Hematopoietic multipotent progenitor cell treated with erythropoietin and hydrocortisone succinate and interleukin-3 and kit ligand, for 6 days (in vitro differentiated cells): ENCODE measurements at regions not wholly inside any gene's neighbourhood (a gene's known extent, or its start where the extent isn't known, plus 50 kb on each side); places are given as distances from the start of the nearest gene placed in this dataset.
A peak's percentile ranks its signal among the peaks of the same experiment; 100 is the strongest.
"Not testable (repeated sequence)": the region's sequence is repeated elsewhere in the genome, so short reads cannot be mapped to it uniquely, and the experiment has no call there.

Experiments
- DNase-seq: peaks from one replicate; pipeline ENCODE4 v3.0.0-alpha.2; 2015

DNA sequence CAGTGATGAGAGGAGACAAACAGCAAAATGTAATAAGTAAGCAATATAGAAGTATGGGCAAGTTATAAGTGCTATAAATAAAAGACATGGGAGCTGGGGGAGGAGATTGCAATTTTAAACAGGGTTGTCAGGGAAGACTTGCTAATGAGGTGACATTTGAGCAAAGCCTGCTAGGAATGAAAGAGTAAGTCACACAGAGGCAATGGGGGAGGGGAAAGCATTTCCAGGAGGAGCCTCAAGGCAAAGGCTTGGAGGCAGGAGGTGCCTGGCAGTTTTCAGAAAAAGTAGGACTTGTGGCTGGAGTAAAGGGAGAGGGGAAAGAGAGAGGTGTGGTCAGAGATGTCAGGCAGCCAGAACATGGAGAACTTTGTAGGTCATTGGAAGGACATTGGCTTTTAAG, 124.4 kb upstream of the NMUR2 start:
- no peak for DNase-seq

DNA sequence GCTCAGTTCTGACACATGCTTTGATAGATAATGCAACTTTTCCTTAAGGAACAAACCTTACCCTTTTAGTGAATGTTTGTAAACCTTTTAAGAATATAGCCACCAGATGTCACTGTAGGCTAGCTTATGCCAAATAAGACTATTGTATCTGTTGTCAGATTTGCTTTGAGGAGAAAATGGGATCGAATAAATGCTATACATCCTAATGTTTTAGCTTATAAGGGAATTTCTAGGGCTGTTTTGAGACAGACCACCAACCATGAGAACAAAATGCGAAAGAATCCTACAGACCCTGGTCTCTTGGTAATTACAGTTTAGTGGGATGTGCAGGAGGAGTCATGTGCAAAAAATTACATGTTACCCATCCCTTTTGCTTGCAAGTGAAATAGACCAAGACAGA, 127.6 kb upstream of the NMUR2 start:
- DNase-seq = peak; percentile 60

DNA sequence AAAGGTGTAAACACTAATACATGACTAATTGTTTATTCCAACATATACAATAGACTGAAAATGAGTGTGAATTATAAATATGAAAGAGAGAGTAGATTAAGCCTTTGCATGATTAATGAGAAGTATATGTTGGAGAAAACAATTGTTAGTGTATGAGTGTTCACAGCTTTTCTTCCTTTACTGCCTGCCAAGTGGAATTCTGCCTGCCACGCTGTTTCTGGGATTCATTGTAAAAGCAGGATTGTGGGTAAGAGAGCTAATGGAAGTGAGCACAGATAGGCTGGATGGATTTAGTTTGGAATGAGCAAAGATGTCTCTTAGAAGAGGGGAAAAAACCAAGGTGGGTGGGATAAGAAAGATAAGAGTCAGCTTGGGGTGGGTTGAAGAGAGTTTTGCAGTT, 129.6 kb upstream of the NMUR2 start:
- no peak for DNase-seq

DNA sequence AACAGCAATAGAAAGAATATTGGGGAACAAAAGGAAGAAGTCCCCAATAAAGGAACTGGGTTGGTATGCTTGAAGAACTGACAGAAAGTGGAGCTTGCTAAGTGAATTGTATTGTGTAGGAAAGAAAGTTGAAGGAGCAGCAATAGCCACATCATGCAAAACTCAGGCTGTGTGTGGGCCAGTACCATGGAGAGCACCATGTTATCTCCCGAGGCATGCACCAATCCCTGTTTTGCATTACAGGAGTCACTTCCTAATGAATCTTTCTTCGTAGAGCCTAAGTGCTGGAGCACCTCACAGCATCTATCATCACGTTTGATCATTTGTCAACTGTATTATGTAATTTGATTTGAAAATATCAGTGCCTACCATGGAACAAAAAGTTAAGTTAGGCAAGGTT, 137.7 kb upstream of the NMUR2 start:
- peak; percentile 33 for DNase-seq

DNA sequence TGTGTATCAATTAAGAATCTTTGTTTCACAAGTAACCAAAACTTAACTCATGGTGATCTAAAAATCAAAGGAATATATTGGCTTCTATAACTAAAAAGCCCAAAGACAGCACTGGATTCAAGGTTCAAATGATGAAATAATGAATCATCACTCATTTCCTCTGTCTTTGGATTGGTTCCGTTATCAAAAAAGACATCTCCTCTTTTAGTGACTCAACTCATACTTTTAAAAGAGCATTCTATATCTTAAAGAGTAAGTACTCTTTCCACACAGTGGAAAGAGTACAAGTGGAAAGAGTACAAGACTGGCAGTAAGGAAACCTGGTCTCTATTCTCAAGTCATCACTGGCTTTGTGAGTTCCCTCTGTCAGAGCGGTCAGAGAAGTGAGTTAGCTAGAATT, 141.4 kb upstream of the NMUR2 start:
- no peak for DNase-seq

DNA sequence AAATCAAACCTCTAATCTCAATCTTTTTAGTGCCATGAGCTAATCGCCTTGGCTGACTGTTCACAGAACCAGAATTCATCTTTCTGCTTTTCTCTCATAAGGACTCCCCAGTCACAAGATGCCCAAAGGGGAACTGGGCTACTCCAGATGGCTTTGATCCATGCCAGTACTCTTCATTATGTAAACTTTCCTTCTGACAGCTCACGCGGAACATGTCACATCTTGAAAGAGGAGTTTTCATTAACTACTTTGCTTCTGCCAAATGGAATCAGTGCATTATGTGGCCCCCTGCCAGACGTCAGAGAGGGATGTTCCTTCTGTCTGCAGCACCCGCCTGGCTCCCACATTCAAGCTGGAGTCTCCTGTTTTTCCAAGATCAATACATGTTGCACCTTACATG, 142.1 kb upstream of the NMUR2 start:
- DNase-seq = no peak

DNA sequence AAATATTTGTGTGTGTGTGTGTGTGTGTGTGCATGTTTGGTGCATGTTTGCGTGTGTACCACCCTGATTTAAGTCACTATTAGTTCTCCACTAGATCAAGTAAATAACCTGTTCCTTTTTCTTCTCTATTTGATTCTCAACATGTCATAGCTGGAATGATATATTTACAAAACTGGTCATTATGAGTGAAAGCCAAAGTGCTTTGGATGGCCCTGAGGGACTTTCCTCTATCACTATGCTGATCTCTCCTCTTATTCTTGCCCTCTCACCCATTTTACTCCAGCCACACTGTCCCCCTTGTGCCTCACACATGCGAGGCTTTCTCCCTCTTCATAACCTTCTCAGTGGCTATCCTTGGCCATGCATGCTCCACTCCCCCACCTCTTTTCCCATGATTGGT, 144.6 kb upstream of the NMUR2 start:
- DNase-seq = no peak

DNA sequence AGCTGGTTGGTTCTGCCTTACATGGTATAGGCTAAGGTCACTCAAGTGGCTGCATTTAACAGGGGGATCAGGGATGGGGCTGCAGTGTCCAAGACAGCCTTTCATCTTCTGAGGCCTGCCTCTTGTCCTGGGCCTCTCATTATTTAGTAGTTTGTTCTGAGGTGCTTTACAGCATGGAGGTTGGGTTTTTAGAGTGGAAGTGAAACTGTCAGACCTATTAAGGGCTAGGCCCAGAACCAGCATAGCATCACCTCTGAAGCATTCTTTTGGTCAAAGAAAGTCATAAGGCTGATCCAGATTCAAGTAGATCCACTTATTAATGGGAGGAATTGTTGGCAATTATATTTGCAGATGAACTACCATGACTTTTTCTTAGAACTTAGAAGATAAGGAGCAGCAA, 146.0 kb upstream of the NMUR2 start:
- DNase-seq = no peak

DNA sequence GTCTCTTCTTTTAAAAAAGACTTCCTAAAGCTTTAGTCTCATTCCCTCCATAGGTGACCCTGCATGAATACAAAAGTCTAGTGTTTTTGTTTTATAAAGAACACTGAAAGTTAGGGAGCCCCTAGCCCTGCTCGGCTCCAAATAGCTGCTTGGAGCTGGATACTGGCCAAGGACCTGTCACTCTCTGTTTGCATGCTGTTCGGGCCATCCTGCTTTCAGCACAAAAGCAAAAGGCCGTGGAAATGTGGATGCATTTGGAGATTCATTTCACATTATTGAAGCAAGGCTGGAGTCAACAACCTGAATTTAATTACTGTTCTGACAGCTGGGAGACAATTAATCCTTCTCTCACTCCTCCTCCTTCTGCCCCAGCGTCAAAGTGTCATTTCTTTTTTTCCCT, 151.7 kb upstream of the NMUR2 start:
- DNase-seq = no peak

DNA sequence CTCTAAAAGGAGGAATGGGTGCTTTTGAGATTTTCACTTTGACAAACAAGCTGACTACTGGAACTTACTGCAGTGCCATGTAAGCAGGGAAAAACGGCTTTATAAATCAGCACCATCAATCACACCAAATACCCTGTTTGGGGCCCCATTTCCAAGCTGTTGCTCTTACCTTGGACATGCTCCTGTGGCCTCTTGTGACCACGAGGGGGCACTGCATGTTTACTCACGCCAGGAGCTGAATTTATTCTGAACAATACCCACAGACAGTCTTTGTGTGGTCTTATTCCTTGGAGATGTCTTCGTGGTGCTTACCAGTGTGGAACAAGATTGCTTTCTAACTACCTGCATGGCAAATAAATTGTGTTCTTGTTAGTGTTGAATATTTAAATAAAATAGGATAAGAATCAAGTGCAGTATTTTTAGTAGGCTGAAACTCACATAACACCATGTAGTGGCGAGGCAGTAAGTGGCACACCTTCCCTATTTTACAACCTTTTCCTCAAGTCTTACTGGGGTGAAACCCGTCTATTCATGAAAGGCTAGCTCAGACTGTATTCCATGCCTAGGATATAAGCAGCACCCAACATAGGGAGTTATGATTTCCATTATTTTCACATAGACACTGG, 155.5 kb upstream of the NMUR2 start:
- DNase-seq = peak; percentile 65

DNA sequence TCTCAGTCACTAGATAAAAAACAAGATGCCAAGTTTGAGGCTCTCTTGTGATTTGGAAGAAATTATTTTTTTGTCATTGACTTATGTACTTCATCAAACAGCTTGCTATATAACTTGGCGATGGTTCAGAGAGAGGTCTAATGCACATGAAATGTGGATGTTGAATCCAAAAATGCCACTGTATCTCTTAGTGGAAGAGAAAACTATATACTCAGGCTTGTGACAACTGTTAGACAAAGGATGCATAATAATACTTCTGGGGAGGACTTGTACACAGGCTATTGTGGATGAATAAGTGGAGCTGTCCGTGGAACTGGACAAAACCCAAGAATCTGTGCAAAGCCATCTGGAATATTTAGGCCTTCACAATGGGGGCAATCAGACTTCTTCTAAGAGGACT, 162.9 kb upstream of the NMUR2 start:
- no peak for DNase-seq

DNA sequence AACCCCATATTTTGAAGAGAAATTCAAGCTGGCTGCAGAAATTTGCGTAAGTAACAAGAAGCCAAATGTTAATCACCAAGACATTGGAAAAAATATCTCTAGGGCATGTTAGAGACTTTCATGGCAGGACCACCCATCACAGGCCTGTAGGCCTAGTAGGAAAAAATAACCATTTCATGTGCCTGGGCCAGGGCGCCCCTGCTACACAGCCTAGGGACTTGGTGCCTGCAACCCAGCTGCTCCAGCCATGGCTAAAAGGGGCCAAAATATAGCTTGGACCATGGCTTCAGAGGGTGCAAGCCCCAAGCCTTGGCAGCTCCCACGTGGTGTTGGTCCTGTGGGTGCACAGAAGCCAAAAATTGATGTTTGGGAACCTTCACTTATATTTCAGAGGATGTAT, 167.7 kb upstream of the NMUR2 start:
- DNase-seq = no peak

DNA sequence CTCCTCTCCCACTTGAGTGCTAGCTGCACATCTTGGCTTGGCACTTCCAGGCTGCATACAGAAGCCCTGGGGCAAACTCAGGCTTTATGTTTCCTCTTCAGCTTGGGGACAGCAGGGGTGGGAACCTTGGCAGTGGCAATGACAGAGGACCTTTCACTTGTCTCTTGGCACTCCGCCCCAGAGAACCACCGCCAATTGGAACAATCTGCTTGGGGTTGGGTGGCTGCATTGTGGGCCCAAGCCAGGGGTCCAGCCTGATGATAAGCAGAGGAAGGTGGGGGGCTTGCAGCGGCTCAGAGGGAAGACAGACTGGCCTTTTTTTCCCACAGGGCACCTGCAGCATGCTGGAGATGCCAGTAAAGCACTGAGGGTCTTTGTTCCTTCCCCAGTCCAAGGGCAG, 179.0 kb upstream of the NMUR2 start:
- DNase-seq = no peak

DNA sequence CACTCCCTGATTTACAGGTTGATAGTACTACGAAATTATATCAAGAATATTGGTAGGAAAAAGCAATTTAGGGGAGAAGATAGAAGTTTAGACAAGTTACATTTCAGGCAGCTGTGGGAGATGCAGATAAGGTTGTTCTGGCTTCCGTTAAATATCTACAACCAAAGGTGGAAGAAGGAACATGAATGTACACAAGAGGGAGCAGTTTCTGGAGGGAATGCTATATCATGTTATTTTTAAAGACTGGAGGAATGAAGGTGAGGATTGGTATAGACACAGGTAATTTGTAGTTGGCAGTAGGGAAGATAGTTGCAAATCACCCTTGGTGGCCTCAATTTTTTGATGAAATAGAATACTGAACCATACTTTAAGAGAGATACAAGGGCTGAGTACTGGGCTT, 187.3 kb upstream of the NMUR2 start:
- DNase-seq = peak; percentile 2

DNA sequence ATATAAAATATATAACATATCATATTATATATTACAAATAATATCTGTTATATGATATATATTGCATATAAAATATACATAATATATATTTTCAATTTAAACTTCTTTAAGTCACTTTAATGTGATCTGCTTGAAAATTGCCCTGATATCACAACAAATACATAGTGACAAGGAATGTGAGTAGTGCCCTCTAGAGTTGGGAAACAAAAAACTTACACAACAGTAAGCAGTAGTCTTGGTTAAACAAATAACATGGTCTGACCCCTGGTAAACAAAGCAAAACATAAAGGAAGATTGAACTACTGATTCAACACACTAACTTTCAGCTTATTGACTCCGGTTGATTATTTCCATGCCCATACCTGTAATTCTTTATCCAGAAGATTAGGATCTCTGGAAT, 188.3 kb upstream of the NMUR2 start:
- DNase-seq = peak; percentile 2

DNA sequence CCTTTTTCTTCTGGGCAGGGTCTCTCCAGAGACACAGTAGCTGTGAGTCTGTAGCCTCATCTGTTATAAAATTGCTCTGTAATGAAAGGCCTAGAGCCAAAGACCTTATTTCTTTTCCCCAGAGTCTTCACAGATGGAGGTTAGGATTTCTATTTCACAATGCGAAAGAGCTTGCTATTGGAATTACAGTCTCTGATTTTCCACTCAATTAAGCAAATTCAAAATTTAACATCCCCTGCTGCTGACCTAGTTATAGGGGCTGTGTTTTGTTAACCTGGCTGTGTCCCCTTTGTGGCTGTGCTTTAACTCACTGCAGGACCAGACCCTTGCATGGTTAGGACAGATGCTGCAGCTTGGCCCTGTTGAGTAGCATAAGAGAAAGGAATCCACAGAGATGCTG, 190.3 kb upstream of the NMUR2 start:
- no peak for DNase-seq

DNA sequence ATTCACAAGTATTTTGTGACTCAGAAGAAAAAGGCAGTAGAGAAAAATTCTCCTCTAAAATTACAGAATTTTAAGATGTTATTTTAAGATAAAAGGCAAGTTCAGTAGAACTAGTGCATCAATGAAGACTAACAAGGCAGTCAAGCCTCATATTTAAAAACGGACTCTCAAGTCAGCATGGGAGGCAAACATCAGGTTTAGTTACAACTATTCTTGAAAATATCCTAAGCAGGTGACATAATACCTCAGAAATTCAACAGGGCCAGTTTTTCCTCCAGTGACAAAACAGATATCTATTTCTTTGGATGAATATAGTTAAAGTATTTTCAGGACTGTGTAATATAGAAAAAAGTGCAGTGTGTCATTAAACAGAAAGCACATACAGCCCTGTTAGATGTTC, 194.0 kb upstream of the NMUR2 start:
- DNase-seq = no peak

DNA sequence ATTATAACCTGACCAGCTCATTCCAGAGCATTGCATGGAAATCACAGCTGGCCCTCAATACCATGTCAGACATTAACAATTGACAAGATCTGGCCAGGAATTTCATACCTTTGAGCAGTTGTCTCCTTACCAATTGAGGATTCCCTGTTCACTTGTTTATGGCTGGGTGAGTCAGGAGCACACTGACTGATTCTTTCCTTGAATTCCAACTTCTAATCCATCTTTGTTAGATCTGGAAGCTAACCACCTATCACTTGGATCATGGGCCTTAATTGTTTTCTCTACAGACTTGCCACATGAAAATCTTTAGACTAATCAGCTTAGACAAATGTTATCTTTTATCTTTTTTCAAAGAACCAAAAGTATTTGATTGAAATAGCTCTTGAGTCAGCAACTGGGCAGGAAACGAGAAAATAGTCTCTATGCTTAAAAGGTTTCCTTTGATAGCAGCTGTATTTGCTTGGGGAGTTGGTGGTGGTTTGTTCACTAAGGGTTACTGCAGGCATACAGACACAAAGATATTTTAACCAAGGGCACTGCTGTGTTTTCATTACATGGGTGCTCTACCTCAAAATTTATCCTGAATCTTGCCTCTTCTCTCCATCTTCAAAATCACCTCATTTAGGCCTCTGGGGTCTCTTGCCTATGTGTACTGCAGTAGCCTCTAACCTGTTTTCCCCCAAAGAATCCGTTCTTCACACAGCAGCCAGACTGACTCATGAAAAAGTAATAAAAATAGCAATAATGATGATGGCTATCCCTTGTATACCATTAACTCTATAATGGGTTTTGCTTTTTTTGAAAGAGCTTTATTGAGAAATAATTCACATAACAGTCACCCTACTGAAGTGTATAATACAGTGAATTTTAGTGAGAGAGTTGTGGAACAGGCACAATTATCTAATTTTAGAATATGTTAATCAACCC, 197.0 kb upstream of the NMUR2 start:
- no peak for DNase-seq

DNA sequence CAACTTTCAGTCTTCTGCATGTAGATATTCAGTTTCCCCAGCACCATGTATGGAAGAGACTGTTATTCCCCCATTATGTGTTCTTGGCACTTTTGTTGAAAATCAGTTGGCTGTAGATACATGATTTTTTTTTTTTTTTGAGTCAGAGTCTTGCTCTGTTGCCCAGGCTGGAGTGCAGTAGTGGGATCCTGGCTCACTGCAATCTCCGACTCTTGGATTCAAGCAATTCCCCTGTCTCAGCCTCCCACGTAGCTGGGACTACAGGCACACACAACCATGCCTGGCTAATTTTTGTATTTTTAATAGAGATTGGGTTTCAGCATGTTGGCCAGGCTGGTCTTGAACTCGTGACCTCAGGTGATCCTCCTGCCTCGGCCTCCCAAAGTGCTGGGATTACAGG, 201.0 kb upstream of the NMUR2 start:
- not testable (repeated sequence) for DNase-seq

DNA sequence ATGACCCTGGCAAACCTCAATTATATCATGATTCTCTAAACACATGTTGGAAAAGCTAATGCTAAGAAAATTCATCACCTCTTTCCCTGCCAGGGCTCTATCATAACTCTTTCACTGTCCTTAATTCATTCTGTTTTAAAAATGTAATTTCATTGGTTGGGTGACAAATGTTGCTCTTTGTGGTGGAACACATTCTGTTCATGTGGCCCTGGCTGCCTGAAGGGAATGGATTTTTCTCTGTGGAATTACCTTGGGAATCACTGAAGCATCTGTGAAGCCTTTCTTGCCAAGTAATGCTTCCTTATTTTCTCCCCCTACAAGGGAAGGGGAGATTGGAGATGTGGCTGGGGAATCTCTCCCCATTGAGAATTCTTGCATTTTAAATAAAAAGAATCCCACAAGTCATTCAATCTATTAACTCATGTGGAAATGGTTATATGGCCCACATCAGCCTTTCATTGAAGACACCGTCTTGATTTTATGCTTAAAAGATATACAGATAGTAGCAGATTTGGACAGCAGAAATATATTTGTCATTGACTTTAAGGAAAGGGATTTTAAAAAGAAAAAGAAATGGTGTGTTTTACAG, 201.8 kb upstream of the NMUR2 start:
- no peak for DNase-seq

DNA sequence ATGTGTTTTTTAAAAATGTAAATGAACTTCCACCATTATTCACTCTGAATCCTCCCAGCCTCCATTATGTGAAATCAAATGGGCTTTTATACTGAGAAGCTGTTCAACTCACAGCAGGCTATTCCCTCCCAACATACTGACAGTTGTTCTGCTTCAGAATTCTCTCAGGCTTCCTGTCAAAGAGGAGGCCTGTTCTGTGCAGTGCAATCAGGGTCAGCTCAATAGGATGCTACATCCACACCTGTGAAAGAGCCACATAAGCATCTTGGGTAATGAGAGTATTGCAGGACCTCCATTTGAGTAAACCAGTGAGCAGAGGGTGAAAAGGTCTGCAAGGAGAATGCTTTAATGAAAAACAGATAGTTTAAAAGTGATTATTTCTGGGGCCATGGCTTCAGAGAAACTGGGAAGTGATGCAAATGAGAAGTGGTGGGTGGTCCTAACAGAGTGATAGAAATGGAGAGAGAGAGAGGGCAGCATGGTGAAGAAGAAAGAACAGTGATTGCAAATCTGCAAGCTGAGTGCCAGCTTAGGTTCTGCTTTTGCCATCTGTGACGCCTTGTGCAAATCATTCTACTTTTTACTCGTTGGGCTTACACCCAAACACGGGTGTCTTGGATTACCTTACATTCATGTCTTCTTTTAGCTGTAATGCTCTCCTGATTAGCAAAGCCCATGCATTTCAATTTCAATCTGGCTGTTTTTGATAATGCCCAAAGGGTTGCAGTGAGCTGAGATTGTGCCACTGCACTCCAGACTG, 202.5 kb upstream of the NMUR2 start:
- no peak for DNase-seq

DNA sequence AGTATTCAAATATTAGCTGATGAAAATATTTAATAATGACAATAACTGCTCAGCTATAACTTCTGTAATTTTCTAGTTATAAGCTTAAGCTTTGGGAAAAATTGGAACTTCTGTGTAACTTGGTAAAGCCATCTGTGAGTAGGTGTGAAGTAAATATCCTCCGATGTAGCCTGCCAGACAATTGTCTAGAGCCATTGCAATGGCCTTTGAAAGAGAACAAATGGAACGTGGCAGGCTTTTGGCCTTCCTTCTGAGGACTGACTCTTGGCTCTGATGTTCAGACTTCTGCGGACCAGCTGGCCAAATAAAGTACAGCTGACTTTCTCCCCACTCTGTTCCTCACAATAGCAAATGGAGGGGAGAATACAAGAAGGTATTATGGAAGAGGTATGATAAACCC, 203.4 kb upstream of the NMUR2 start:
- no peak for DNase-seq

DNA sequence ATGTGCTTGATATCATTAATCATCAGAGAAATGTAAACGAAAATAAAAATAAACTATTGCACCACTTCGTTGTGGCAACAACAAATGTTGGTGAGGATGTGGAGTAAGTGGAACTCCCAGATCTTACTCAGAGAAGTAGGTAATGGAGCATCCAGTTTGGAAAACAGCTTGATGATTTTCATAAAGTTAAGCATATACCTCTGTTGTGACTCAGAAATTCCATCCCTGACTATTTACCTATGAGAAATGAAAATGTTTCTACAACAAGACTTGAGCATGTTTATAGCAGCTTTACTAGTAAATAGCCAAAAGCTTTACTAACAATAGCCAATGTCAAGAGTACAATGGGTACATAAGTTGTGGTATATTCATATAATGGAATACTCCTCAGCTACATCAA, 214.7 kb upstream of the NMUR2 start:
- no peak for DNase-seq

DNA sequence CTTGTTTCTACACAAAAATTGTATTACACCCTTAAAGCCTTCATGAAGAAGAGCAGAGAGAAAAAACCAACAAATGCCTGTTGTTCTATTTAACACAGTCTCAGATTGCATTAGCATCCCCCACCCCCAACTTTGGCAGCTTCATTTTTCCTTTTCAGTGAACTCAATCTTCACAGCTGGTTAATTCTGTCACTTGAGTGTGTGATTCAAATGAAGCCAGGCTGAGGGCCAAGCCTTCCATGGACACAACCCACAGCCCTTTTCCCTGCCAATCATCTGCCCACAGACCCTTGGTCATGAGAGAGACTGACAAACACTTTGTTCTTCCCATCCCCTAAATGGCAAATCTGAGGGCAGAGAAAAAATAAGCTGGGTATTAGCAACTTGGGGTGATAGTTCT, 217.5 kb upstream of the NMUR2 start:
- DNase-seq = no peak
